ENCODE measurements at regions not wholly inside any gene's neighbourhood (a gene's known extent, or its start where the extent isn't known, plus 50 kb on each side); places are given as distances from the start of the nearest gene placed in this dataset.

DNA sequence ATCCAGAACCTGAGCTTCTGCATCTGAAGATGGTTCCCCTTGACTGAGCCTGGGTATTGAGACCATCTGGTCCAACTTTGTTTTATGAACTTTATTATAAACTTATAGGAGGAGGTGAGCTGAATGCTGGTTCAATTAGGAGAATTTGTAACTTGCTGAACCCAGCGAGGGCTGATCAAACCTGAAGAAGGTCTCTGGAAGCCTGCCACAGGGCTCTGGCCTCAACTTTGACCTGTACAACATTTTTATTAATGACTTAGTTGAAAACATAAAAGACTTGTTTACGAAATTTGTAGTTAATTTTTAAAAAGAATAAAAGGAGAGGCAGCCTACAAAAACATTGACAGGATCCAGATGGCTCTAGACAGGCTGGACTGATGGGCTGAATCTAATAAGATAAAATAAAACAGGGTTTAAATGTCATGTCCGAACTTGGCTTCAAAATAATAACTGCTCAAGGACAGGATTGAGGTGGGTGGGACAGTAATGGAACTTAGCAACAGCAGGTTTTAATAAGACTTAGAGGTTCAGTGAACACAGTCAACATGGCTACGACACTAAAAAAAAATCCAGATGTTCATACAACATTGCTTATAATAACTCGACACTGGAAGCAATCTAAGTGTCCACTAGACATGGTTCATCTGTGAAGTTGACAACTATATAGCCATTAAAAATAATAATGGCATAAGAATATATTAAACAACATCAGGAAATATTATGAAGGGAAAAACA lies 53.4 kb upstream of the GJB5 start:
- no peaks in the 10 kb centered on the region for H3K9me3 ChIP-seq (ENCODE audit: control insufficient read depth in 2 of 2, low read length in 2 of 2)
- peaks cover 3% of the 10 kb centered on the region for H3K27me3 ChIP-seq (ENCODE audit: control insufficient read depth, insufficient read depth, low read length)
- Mint-ChIP-seq H3K9me3 (no peaks in the 10 kb centered on the region), H3K36me3 (no peaks in the 10 kb centered on the region), H3K27ac (no peak overlapping the region), H3K27me3 (peaks cover 4% of the 10 kb centered on the region), H3K4me3 (no peak overlapping the region), H3K4me1 (no peaks in the 10 kb centered on the region)
- H3K4me1 ChIP-seq (ENCODE audit: control insufficient read depth, insufficient read depth, low read length, poor library complexity, severe bottlenecking) = no peaks in the 10 kb centered on the region
- no peaks in the 10 kb centered on the region for H3K36me3 ChIP-seq (ENCODE audit: control insufficient read depth, insufficient read depth, low read length)
- DNase-seq (no peak), ATAC-seq (ENCODE audit: low read depth in 2 of 2) (no peak)
- H3K4me3 ChIP-seq (ENCODE audit: low read depth, low read length) = no peak overlapping the region
- H3K27ac ChIP-seq (ENCODE audit: insufficient read depth, low read length, poor library complexity, severe bottlenecking) = no peak overlapping the region
